GDM1 (cell line): ENCODE measurements at regions not wholly inside any gene's neighbourhood (a gene's known extent, or its start where the extent isn't known, plus 50 kb on each side); places are given as distances from the start of the nearest gene placed in this dataset.
"Not testable (repeated sequence)": the region's sequence is repeated elsewhere in the genome, so short reads cannot be mapped to it uniquely, and the experiment has no call there.

ENCODE experiments used
- DNase-seq: peaks from one replicate; lab custom pipeline; 2025; lab: John Stamatoyannopoulos, UW

GRCh38 chr12:128033473-128033872 lies 233.5 kb upstream of the TMEM132C start:
- no peak for DNase-seq

- no peak for DNase-seq
Measured at GRCh38 chr12:128040971-128041370, 226.0 kb upstream of the TMEM132C start.

GRCh38 chr12:128042283-128042682 lies 224.7 kb upstream of the TMEM132C start:
- not testable (repeated sequence) for DNase-seq

GRCh38 chr12:128042825-128043224 lies 224.1 kb upstream of the TMEM132C start:
- no peak for DNase-seq

GRCh38 chr12:128043317-128043716 lies 223.7 kb upstream of the TMEM132C start:
- DNase-seq: no peak

- no peak for DNase-seq
Measured at GRCh38 chr12:128047266-128048060, 219.5 kb upstream of the TMEM132C start.

GRCh38 chr12:128052331-128052730 lies 214.6 kb upstream of the TMEM132C start:
- no peak for DNase-seq

- no peak for DNase-seq
Measured at GRCh38 chr12:128052777-128053176, 214.2 kb upstream of the TMEM132C start.

GRCh38 chr12:128055567-128055966 lies 211.4 kb upstream of the TMEM132C start:
- DNase-seq: no peak

- DNase-seq: no peak
Measured at GRCh38 chr12:128056136-128056801, 210.7 kb upstream of the TMEM132C start.

- DNase-seq: no peak
Measured at GRCh38 chr12:128057586-128057985, 209.4 kb upstream of the TMEM132C start.

- no peak for DNase-seq
Measured at GRCh38 chr12:128059621-128060370, 207.2 kb upstream of the TMEM132C start.

- no peak for DNase-seq
Measured at GRCh38 chr12:128068211-128068610, 198.8 kb upstream of the TMEM132C start.

GRCh38 chr12:128069359-128069997 lies 197.5 kb upstream of the TMEM132C start:
- DNase-seq: no peak

- no peak for DNase-seq
Measured at GRCh38 chr12:128073937-128074336, 193.0 kb upstream of the TMEM132C start.

- no peak for DNase-seq
Measured at GRCh38 chr12:128075332-128075731, 191.6 kb upstream of the TMEM132C start.

- no peak for DNase-seq
Measured at GRCh38 chr12:128076188-128076587, 190.8 kb upstream of the TMEM132C start.

GRCh38 chr12:128077211-128077916 lies 189.6 kb upstream of the TMEM132C start:
- no peak for DNase-seq

GRCh38 chr12:128077917-128078298 lies 189.1 kb upstream of the TMEM132C start:
- DNase-seq: no peak

- DNase-seq: no peak
Measured at GRCh38 chr12:128078301-128078971, 188.5 kb upstream of the TMEM132C start.

GRCh38 chr12:128079446-128079845 lies 187.5 kb upstream of the TMEM132C start:
- no peak for DNase-seq
